GM03348 (cell line): ENCODE measurements at regions not wholly inside any gene's neighbourhood (a gene's known extent, or its start where the extent isn't known, plus 50 kb on each side); places are given as distances from the start of the nearest gene placed in this dataset.

ENCODE experiments used
- DNase-seq: peaks from one replicate; pipeline ENCODE4 v3.0.0; 2012; ENCODE audit warnings: low spot score

DNA sequence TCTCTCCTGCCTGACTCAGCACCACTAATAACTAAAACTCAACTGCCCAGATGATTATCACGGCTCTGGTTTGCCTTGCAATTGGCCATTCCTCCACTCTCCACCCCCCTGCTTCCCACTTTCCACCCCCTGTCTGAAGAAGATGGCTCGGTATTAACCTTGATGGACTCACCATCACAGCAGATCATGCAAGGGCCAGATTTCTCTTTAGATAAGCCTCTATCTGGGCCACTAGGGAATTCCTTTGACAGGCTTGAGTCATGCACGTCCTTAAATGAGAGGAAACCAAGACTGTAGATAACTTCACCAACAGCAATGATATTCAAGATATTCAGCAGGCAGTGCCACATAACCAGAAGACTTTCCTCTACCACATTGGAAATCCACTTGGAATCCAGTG, 131.1 kb upstream of the NBEA start:
- no peak for DNase-seq

DNA sequence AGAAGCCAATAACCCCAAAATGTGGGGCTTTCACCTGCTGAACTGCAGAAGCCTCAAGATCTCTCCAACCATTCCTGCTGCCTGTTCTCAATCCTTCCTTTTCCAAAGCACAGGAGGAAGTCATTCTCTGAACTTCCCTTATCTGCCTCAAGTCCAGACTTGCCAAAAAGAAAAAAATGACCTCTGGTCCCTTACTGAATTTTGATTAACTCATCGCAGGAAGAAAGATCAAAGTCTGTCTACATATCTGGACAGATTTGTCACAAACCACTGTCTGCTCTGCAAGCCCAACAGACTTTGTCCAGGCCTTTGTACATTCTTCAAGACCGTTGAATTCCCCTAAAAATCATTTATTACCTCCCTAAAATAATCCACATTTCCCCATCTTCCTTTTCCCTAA, 126.5 kb upstream of the NBEA start:
- DNase-seq = no peak

GRCh38 chr13:34816245-34816884, 125.7 kb upstream of the NBEA start:
- DNase-seq = peak; percentile 21

- DNase-seq = no peak
Observed at GRCh38 chr13:34816908-34817665, 125.0 kb upstream of the NBEA start.

DNA sequence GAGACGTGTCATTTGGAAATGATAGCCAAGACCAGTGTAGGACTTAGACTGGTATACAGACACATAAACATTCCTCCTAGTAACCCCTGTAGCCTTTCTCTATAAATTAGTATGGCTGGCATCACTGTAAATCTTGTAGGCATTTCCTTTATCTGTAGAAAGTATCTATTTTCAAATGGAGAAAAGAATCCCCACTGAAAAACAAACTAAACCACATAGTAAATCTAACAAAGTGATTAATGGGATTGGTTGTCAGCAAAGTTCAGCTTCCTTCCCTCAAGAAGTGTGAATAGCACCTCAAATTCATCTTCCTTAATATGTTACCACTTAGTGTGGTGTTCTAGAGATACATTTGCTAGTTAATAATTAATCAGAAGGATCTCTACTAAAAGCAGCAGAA, 119.4 kb upstream of the NBEA start:
- DNase-seq = no peak

DNA sequence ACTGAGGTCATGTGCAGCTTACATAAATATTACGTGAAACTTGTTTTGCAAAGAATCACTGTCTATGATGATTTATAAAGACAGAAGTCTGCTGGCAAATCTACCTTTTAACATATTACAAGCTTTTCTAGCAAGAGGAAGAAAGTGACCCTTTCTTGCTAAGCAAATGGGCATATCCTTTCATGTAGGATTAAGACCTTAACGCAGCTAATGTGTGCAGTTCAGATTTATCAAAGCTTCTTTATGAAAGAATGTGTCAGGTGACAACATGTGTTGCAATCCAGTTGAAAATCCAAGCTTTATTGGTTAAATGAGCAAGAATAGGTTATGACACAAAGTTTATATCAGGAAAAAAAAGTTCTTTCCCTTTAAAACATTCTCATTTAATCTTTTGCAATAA, 115.6 kb upstream of the NBEA start:
- DNase-seq = no peak

- no peak for DNase-seq
Observed at GRCh38 chr13:34833562-34834182, 108.4 kb upstream of the NBEA start.

- no peak for DNase-seq
Observed at GRCh38 chr13:34842466-34842865, 99.6 kb upstream of the NBEA start.

- DNase-seq = no peak
Observed at GRCh38 chr13:34847766-34848165, 94.3 kb upstream of the NBEA start.

GRCh38 chr13:34849406-34849805, 92.7 kb upstream of the NBEA start:
- no peak for DNase-seq

DNA sequence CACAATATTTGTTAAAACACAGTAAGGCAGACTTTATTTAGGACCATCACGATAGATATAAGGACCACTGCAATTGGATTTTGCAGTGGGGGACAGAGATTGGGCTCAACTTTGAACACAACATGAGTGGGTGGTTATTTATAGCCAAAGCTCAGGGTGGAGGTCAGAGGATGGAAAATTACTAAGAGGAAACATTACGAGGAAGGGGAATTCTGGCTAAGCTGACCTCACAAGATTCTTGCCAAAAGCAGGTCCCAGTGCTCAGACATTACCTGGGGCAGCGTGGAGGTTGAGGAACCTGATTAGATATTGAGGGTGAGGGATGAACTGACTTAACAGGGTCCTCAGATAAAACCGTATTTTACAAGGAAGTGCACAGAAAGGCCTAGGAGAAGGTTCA, 88.9 kb upstream of the NBEA start:
- DNase-seq = no peak

- DNase-seq = no peak
Observed at GRCh38 chr13:34857558-34858325, 84.3 kb upstream of the NBEA start.

- no peak for DNase-seq
Observed at GRCh38 chr13:34862311-34862710, 79.8 kb upstream of the NBEA start.

DNA sequence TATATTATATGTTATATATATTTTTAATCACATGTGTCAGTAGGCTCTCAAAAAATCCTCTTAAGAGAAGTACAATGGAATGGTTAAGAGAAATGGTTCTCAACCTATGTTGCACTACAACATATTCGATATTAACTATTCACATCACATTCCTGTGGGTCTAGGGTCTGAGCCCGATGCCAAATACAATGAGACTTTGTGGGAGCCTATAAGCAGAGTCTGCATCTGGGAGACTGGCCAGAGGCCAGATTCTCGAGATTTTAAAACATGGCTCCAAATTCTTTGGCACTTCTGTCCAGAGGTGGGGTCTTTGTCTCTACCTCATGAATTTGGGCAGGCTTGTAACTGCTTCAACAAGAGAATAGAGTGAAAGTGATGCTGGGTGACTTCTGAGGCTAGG, 79.4 kb upstream of the NBEA start:
- no peak for DNase-seq

DNA sequence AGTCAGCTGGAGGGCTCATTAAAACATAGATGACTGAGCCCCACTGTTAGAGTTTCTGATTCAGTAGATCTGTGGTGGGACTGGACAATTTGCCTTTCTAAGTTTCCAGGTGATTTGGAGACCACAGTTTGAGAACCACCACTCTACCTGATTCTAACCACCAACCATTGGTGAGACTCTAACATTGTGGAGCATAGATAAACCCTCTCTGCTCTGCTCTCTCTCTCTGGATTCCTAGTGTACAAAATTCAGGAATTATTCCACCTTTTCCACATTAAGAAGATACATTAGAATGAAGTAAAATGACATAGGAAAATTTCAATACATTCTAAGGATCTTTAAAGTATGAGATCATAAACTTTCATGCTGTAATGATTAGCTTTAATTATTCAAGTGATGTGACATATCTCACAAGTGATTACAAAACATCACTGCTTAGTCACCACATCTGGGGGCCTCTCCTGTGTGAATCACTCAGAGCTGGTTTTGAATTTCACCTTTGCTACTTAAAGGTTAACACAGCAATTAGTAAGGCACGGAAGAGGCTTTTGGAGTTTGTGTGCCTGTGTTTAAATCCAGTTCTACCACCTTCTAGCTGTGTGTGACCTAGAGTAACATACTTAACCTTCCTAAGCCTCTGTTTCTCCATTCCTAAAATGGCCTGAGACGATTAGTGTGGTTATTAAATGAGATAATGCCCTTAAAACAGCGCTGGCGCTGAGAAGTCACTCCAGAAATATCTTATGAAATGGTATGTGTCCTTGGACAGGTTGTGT, 78.5 kb upstream of the NBEA start:
- DNase-seq = peak; percentile 68

DNA sequence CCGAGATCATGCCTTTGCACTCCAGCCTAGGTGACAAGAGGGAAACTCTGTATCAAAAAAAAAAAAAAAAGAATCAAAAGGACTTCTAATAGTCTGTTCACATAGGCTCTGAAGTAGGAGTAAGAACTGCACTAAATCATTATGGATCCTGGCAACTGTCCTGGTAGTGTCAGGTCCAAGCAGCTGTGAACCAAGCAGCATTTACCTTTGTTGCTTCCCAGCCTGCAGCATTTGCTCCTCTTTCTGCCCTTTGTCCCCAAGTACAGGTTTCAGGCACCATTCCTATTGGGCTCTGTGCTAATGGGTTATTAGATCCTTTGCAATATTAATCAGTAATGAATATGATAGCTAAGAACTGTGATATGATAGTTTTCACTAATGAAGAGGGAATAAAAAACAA, 77.4 kb upstream of the NBEA start:
- no peak for DNase-seq

GRCh38 chr13:34867590-34867989, 74.5 kb upstream of the NBEA start:
- no peak for DNase-seq

DNA sequence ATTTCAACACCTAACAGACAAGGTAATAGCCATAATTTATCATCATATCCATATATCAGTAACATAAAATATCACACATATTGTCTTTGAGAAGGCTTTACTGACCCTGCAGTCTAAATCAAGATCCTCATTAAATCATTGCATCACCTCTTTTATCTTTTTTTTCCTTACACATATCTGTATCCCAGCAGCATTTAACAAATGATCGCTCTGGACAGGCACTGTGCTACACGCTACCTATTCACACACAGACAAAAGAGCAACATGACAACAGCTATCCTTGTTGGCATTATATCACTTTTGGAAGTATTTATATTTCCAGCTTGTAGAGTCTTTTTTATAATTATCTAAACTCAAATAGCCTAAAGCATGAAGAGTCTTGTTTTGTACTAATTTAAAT, 73.3 kb upstream of the NBEA start:
- DNase-seq = no peak

- no peak for DNase-seq
Observed at GRCh38 chr13:34869696-34870095, 72.4 kb upstream of the NBEA start.

- no peak for DNase-seq
Observed at GRCh38 chr13:34878329-34878728, 63.7 kb upstream of the NBEA start.

DNA sequence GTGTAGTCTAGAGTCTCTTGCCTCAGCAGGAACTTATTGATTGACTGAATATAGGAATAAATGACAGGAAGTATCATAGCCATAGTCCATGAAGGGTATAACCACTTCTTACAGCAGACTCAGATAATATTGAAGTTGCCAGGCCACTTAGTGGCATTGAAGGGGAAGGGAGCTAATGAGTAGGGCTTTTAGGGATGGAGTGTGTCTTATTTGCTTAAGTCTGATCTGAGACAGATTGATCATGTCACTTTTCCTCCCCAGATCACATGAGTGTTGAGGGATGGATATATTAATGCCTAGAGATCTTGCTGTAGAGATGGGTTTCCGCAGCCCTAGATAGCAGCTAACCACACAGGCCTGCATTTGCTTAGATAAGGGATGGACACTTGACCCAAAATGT, 62.2 kb upstream of the NBEA start:
- no peak for DNase-seq

DNA sequence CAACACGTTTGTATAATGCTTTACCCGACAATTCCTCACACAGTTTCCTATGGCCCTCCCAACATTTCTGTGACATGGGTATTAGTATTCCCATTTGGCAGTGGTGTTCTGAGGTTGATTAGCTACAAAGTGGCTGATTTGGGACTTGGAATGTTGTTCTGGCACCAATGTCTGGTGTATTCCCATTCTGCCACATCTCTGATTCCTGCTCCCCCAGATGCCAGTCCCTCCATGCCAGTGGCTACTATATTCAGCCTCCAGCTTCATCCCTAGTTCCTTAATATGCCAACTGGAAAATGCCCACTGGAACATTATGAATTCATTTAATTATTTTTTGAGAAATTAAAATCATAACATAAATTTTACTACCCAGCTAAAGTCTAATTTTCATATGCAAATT, 60.6 kb upstream of the NBEA start:
- no peak for DNase-seq
